Astrocyte of the cerebellum (primary cell): ENCODE measurements at regions not wholly inside any gene's neighbourhood (a gene's known extent, or its start where the extent isn't known, plus 50 kb on each side); places are given as distances from the start of the nearest gene placed in this dataset.
"Not testable (repeated sequence)": the region's sequence is repeated elsewhere in the genome, so short reads cannot be mapped to it uniquely, and the experiment has no call there.

ENCODE experiments used
- DNase-seq: peaks from one replicate; pipeline ENCODE4 v3.0.0-alpha.2; 2011; ENCODE audit warnings: low read depth
- H3K4me3 ChIP-seq: 2 replicates; pipeline ENCODE4 v1.5.1; 2011; ENCODE audit warnings: mild to moderate bottlenecking, low read depth, low read length, moderate library complexity
- in situ Hi-C: cut with HindIII; loops from 2 replicates; pipeline ENCODE4 v1.10.0; 2017; ENCODE audit warnings: low sequenced_read_pairs
- TF ChIP-seq, protein P1 (sequence below): IDR thresholded peaks from 2 replicates; pipeline ENCODE4 v1.5.1; 2012; ENCODE audit warnings: low read length, low read depth, moderate library complexity, mild to moderate bottlenecking; ENCODE audit errors: missing control alignments

DNA sequence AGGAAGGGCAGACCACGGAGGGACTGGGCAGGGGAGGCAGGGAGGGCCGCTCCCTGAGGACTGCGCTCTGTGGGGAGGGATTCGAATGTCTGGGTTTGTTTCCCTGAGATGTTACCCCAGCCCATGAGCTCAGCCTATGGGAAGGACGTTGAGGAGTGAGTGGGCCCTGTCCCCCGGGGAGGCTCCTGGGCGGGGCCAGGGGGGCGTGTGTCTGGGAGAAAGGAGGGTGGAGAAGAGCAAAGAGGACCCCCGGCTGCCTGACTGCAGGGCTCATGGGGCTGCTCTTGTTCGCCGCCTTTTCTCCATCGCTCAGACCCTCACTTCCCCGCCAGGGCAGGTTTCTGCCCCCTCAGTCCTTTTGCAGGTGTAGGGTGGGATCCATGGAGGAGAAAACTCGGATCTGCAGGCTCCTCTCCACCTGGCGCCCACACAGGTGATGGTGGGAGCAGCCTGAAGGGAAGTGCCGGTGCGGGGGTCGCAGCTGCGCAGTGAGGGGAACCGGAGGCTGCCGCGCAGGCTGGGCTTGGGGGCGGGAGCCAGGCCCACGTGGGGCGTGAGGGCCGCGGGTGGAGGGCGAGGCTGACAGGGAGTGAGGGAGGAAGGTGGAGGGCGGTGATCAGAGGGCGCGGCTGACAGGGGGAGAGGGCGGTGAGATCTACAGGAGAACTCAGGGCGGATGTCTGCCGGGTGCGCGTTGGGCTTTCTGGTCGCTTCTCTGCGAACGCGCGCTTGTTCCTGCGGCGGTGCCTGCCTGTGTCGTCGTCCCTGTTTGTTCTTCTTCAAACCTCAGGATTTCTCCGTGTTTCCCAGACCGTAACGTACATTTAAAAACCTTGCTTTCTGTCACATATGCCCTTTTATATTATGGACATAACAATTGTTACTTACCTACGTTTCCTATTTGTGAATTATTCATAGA lies 198.2 kb upstream of the NPAP1 start:
- in situ Hi-C loops, DNase-seq, H3K4me3 ChIP-seq: not testable (repeated sequence)

DNA sequence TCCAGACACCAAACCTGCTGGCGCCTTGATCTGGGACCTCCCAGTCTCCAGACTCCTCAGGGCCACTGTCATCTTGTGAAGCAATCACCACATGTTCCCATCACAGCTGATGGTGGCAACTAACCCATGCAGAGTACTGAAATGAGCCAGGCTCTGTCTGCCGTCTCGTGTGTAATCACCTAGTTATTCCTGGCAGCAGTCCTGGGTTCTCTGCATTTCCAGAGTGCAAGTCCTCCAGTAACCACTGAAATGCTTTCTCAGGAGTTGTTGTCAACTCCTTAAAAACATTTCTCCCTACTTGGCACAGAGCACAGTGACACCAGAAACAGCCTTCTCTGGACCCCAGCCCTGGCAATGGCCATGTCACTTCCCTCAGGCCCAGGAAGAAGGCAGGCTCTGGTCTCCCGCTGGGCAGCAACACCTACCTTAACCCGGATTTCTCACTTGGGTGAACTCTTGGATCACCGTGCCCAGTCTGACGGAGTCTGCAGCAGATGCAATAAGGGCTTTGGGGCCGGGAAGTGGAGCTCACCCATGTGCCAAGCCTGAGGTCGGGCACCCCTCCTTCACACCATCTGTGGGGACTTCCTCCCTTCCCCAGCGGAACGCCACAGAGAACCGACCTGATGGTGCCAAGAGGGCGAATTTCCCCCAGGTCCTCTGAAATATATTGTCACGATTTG lies 189.5 kb upstream of the NPAP1 start:
- in situ Hi-C loops, H3K4me3 ChIP-seq: not testable (repeated sequence)
- peak; percentile 18 for DNase-seq

DNA sequence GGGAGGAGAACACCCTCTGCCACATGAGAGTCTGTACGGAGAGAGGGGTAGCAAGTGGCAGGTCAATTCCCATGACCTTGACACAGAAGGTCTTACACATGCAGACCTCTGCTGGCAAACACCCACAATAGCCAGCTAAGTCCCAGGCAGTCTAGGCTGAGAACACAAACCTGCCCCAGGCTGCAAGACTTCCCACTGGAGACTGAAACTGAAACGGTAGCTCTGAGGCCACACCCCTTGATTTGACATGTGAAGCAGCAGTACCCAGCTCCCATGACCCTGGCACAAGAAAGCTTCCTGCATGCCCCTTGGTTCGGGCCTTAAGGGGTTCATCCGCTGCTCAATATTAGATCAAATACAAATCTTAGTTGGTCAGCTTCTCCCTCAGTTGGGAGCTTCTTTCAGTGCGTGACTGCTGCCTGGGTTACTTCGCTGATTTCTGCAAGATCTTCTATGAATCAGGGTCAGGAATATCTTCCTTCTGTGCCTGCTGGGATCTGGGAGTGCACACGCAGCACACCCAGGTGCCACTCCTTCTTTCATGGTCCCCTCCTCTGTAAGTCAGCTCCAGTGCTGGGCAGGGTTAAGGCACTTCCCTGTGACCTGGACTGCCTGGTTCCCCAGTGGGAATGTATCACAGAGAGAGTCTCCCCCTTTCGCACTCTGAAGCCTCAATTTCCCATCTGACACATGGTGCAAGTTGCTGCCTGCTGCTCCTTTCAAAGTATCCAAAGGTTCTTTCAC lies 187.2 kb upstream of the NPAP1 start:
- DNase-seq, in situ Hi-C loops: not testable (repeated sequence)

DNA sequence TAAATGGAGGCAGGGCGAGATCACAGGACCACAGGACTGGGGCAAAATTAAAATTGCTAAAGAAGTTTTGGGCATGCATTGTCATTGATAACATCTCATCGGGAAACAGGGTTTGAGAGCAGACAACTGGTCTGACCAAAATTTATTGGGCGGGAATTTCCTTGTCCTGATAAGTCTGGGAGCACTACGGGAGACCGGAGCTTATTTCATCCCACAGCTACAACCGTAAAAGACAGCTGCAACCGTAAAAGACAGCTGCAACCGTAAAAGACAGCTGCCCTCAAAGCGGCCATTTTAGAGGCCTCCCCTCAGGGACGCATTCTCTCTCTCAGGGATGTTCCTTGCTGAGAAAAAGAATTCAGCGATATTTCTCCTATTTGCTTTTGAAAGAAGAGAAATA lies 170.4 kb upstream of the NPAP1 start:
- in situ Hi-C loops, H3K4me3 ChIP-seq, DNase-seq: not testable (repeated sequence)

More for the DNA sequence above, 187.2 kb upstream of the NPAP1 start:
- H3K4me3 ChIP-seq = not testable (repeated sequence)

DNA sequence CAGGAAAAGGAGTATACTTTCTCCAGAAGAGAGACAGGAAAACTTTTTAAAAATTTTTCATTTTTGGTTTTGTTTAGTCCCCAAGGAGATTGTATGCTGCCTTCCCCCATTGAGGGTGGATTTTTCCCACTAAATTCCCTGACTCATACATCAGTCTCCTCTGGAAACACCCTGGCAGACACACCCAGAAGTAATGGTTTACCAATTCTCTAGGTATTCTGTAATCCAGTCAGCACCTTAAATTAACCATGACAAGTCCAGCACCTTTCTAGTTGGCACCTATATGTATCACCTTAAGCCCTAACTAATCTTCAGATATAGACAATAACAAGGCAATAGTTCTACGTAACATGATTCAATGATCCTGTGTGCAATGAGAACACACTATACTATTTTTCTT lies 165.9 kb upstream of the NPAP1 start:
- DNase-seq, H3K4me3 ChIP-seq, in situ Hi-C loops: not testable (repeated sequence)

DNA sequence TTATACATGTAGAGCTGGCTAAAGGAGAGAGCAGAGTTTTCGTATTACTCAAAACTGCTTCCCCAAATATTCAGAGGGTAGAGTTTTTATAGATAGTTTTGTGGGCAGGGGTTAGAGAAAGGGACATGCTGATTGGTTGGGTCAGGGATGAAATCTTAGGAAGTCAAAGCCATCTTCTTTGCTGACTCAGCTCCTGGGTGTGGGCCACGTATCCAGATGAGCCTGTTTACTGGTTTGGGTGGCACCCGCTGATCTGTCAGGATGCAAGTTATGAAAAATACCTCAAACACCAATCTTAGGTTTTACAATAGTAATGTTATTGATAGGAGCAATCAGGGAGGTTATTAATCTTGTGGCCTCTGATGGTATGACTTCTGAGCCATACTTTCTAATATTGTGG lies 164.0 kb upstream of the NPAP1 start:
- H3K4me3 ChIP-seq, DNase-seq, in situ Hi-C loops: not testable (repeated sequence)

DNA sequence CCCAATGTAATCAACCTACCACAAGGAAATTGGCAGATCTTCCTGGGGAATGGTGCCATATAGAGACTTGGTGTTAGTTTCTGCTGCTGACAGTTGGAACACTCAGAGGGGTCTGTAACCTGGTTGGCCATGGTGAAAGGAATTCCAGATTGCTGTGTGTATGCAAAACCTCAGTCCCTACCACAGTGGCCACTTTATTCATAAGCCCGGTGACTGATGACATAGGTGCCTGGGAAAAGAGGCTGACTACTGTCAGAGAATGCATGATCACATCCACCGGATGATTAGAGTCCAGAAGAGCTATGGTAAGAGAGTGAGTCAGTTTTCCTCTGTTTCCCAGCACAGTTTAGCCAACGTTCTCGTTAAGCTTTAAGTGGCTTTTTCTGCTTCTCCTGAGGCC lies 156.8 kb upstream of the NPAP1 start:
- in situ Hi-C loops, H3K4me3 ChIP-seq, DNase-seq: not testable (repeated sequence)

DNA sequence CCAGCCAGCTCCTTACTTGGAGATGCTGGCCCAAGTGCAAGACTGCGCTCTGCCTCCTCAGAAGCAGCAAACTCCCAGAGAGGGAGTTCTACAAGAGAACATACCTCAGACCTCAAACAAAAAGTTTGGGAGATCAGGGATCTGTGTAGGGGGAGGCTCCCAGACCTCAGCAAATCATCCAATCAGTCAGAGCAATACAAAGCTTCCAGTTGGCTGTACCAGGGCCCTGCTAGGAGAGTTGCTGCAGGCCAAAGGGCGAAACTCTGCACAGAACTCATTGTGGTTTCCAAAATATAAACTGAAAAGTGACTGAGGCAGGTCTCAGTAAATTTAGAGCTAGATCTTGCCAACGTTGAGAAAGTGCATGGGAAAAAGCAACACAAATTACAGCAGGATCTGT lies 144.3 kb upstream of the NPAP1 start:
- in situ Hi-C loops, DNase-seq, H3K4me3 ChIP-seq: not testable (repeated sequence)

DNA sequence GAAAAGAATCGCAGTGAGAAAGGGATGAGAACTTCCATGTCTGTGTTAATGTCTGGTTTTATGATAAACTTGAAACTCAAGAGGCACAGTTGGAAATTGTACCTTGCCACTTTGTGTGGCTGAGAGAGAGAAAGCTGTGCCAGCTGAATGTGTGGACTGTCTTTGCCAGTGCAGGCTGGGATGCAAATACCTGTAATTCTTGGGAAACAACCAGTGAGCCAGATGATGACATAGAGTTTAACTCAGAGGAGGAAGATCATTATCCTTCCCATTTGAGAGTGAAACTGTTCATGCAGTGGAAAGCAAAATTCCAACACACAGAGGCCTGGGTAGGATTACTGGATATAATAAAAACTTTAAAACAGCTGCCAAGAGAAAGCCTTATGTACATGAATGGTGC lies 141.5 kb upstream of the NPAP1 start:
- H3K4me3 ChIP-seq, in situ Hi-C loops, DNase-seq: not testable (repeated sequence)

DNA sequence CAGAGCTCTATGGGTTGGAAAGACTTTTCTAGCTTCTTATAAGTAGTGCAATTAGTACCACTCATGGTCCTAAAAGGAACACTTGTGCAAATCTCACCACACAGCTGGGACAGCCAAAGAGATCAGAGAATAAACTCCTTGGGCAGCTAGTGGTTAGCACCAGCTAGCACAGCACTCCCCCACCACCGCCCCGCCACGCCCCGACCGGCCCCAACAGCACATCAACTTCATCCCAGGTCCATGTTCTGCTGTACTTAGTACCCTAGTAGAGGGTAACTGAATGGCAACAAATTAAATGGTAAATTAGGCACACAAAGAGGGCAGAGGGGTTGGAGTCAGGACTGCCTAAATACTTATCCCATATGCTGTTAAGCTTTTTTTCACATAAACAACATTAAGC lies 118.3 kb upstream of the NPAP1 start:
- in situ Hi-C loops, DNase-seq, H3K4me3 ChIP-seq: not testable (repeated sequence)

DNA sequence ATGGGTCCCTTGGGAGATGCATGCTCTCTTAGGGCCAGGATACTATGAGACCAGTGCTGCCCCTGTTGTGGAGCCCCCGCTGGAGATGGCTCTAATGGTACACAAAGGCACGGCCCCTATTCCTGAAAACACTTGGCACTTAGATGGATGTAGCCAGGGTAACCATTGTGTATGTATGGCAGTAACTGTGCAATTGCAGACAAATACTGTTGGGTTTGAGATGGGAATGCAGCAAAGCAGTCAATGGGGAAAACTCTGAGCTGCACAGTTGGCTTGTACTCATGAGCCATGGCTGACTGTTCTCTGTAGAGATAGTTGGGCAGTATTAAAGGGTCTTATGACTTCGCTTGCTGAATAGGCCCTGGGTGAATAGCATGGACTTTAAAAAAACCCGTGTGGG lies 67.9 kb upstream of the NPAP1 start:
- in situ Hi-C loops = no loop called here
- no peak for DNase-seq
- TF ChIP-seq, protein P1, sequence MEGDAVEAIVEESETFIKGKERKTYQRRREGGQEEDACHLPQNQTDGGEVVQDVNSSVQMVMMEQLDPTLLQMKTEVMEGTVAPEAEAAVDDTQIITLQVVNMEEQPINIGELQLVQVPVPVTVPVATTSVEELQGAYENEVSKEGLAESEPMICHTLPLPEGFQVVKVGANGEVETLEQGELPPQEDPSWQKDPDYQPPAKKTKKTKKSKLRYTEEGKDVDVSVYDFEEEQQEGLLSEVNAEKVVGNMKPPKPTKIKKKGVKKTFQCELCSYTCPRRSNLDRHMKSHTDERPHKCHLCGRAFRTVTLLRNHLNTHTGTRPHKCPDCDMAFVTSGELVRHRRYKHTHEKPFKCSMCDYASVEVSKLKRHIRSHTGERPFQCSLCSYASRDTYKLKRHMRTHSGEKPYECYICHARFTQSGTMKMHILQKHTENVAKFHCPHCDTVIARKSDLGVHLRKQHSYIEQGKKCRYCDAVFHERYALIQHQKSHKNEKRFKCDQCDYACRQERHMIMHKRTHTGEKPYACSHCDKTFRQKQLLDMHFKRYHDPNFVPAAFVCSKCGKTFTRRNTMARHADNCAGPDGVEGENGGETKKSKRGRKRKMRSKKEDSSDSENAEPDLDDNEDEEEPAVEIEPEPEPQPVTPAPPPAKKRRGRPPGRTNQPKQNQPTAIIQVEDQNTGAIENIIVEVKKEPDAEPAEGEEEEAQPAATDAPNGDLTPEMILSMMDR = no peak
- H3K4me3 ChIP-seq = no peak overlapping the region

DNA sequence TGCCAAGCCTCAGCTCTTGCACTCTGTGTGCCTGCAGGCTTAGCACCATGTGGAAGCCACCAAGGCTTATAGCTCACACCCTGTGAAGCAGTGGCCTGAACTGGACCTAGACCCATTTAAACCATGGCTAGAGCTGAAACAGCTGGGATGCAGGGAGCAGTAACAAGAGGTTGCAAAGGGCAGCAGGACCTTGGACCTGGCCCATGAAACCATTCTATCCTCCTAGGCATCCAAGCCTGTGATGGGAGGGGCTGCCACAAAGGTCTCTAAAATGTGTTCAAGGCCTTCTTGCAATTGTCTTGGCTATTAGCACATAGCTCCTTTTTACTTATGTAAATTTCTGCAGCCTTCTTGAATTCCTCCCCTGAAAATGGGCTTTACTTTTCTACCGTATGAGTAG lies 57.9 kb upstream of the NPAP1 start:
- TF ChIP-seq, protein P1 = no peak
- in situ Hi-C loops = no loop called here
- DNase-seq = no peak
- no peak overlapping the region for H3K4me3 ChIP-seq
